ENCODE measurements at regions not wholly inside any gene's neighbourhood (a gene's known extent, or its start where the extent isn't known, plus 50 kb on each side); places are given as distances from the start of the nearest gene placed in this dataset.
A peak's percentile ranks its signal among the peaks of the same experiment; 100 is the strongest.

GRCh38 chr14:101235335-101236103 lies 325.8 kb upstream of the DIO3 start:
- POLR2A ChIA-PET = no interaction called here
- peak; percentile 92 for TF ChIP-seq CTCF (IDR thresholded peaks at IDR 0.05; ENCODE audit: insufficient read depth, low read length, missing control alignments)
- DNase-seq (ENCODE audit: low read depth, low spot score) = no peak
- no peak overlapping the region for H3K4me3 ChIP-seq (ENCODE audit: low read depth, low read length)
- CTCF ChIA-PET = interaction anchor here (0.6 to 2.7 kb wide), 20 partner anchors 9 to 850 kb away, joined by 3 to 12 read pairs (median 4); no protein-coding TSS in a partner anchor

GRCh38 chr14:101236496-101237251 lies 324.6 kb upstream of the DIO3 start:
- TF ChIP-seq CTCF (IDR thresholded peaks at IDR 0.05; ENCODE audit: insufficient read depth, low read length, missing control alignments) = no peak
- no peak overlapping the region for H3K4me3 ChIP-seq (ENCODE audit: low read depth, low read length)
- POLR2A ChIA-PET = no interaction called here
- no peak for DNase-seq (ENCODE audit: low read depth, low spot score)
- CTCF ChIA-PET = interaction anchor here (1.0 to 1.4 kb wide), 2 partner anchors 10 to 852 kb away, joined by 3 read pairs; no protein-coding TSS in a partner anchor

- no peak overlapping the region for H3K4me3 ChIP-seq (ENCODE audit: low read depth, low read length)
- TF ChIP-seq CTCF (IDR thresholded peaks at IDR 0.05; ENCODE audit: insufficient read depth, low read length, missing control alignments) = no peak
- POLR2A ChIA-PET = no interaction called here
- no peak for DNase-seq (ENCODE audit: low read depth, low spot score)
- CTCF ChIA-PET = interaction anchor here (1.0 to 1.4 kb wide), 2 partner anchors 11 to 852 kb away, joined by 3 read pairs; no protein-coding TSS in a partner anchor
Measured at GRCh38 chr14:101237252-101237616, 324.1 kb upstream of the DIO3 start.

GRCh38 chr14:101239065-101239464 lies 322.2 kb upstream of the DIO3 start:
- no peak for TF ChIP-seq CTCF (IDR thresholded peaks at IDR 0.05; ENCODE audit: insufficient read depth, low read length, missing control alignments)
- no peak for DNase-seq (ENCODE audit: low read depth, low spot score)
- POLR2A ChIA-PET = interaction anchor here (0.6 kb wide), 1 partner anchor 159 kb away, joined by 3 read pairs; no protein-coding TSS in a partner anchor
- H3K4me3 ChIP-seq (ENCODE audit: low read depth, low read length) = no peak overlapping the region
- CTCF ChIA-PET = interaction anchor here (1.0 kb wide), 1 partner anchor 10 kb away, joined by 5 read pairs; no protein-coding TSS in a partner anchor

- POLR2A ChIA-PET = no interaction called here
- no peak for TF ChIP-seq CTCF (IDR thresholded peaks at IDR 0.05; ENCODE audit: insufficient read depth, low read length, missing control alignments)
- no peak for DNase-seq (ENCODE audit: low read depth, low spot score)
- CTCF ChIA-PET = no interaction called here
- no peak overlapping the region for H3K4me3 ChIP-seq (ENCODE audit: low read depth, low read length)
Measured at GRCh38 chr14:101241147-101241546, 320.1 kb upstream of the DIO3 start.

GRCh38 chr14:101241807-101242278 lies 319.5 kb upstream of the DIO3 start:
- CTCF ChIA-PET = no interaction called here

More at GRCh38 chr14:101241807-101242278, 319.5 kb upstream of the DIO3 start:
- POLR2A ChIA-PET = no interaction called here
- DNase-seq (ENCODE audit: low read depth, low spot score) = no peak
- H3K4me3 ChIP-seq (ENCODE audit: low read depth, low read length) = no peak overlapping the region
- no peak for TF ChIP-seq CTCF (IDR thresholded peaks at IDR 0.05; ENCODE audit: insufficient read depth, low read length, missing control alignments)

All from AG04449 (cell line).